HG03175 (cell line): ENCODE measurements at regions not wholly inside any gene's neighbourhood (a gene's known extent, or its start where the extent isn't known, plus 50 kb on each side); places are given as distances from the start of the nearest gene placed in this dataset.
"Not testable (repeated sequence)": the region's sequence is repeated elsewhere in the genome, so short reads cannot be mapped to it uniquely, and the experiment has no call there.

Experiments
- ATAC-seq: cut with Tn5 transposase; IDR thresholded peaks from one replicate; pipeline ENCODE4 v1.9.1; 2021; ENCODE audit warnings: mild to moderate bottlenecking, moderate library complexity; ENCODE audit not compliant: unreplicated experiment

GRCh38 chrX:55981603-55982002, 250.6 kb upstream of the KLF8 start:
- no peak for ATAC-seq

- no peak for ATAC-seq
These were observed 235.5 kb upstream of the KLF8 start for GRCh38 chrX:55996649-55997048.

- ATAC-seq, result no peak
These were observed 232.0 kb upstream of the KLF8 start for GRCh38 chrX:56000174-56000573.

GRCh38 chrX:56000729-56001128, 231.4 kb upstream of the KLF8 start:
- ATAC-seq, result no peak

- no peak for ATAC-seq
These were observed 206.1 kb upstream of the KLF8 start for GRCh38 chrX:56025872-56026571.

GRCh38 chrX:56026815-56027214, 205.3 kb upstream of the KLF8 start:
- no peak for ATAC-seq

GRCh38 chrX:56029188-56029587, 203.0 kb upstream of the KLF8 start:
- no peak for ATAC-seq

GRCh38 chrX:56029691-56030090, 202.5 kb upstream of the KLF8 start:
- ATAC-seq, result no peak

GRCh38 chrX:56031409-56031808, 200.7 kb upstream of the KLF8 start:
- ATAC-seq, result no peak

- ATAC-seq, result no peak
These were observed 198.5 kb upstream of the KLF8 start for GRCh38 chrX:56033495-56034180.

GRCh38 chrX:56052673-56053330, 179.4 kb upstream of the KLF8 start:
- ATAC-seq, result not testable (repeated sequence)

- no peak for ATAC-seq
These were observed 174.8 kb upstream of the KLF8 start for GRCh38 chrX:56057325-56057724.

GRCh38 chrX:56066016-56066415, 166.1 kb upstream of the KLF8 start:
- peak; percentile 68 for ATAC-seq

GRCh38 chrX:56068274-56068758, 163.8 kb upstream of the KLF8 start:
- peak; percentile 53 for ATAC-seq

- ATAC-seq, result no peak
These were observed 162.7 kb upstream of the KLF8 start for GRCh38 chrX:56069299-56069931.

- ATAC-seq, result no peak
These were observed 142.8 kb upstream of the KLF8 start for GRCh38 chrX:56089376-56089775.

GRCh38 chrX:56099271-56099670, 132.9 kb upstream of the KLF8 start:
- no peak for ATAC-seq

GRCh38 chrX:56107320-56107719, 124.8 kb upstream of the KLF8 start:
- no peak for ATAC-seq

- no peak for ATAC-seq
These were observed 118.2 kb upstream of the KLF8 start for GRCh38 chrX:56113785-56114436.

GRCh38 chrX:56114437-56114787, 117.7 kb upstream of the KLF8 start:
- ATAC-seq, result no peak

- no peak for ATAC-seq
These were observed 111.9 kb upstream of the KLF8 start for GRCh38 chrX:56120242-56120641.
